ENCODE measurements at regions not wholly inside any gene's neighbourhood (a gene's known extent, or its start where the extent isn't known, plus 50 kb on each side); places are given as distances from the start of the nearest gene placed in this dataset.

- H3K79me2 ChIP-seq (ENCODE audit: insufficient read depth, low read length): no peaks in the 10 kb centered on the region
- H3K4me3 ChIP-seq (replicated peaks in 1 of 3; ENCODE audit: low read depth in 2 of 3, low read length in 3 of 3): no peak overlapping the region
- intact Hi-C loops (cut with micrococcal nuclease): no loop called here
- H3K27me3 Mint-ChIP-seq (ENCODE audit: low read depth in 3 of 3): peaks cover 0 to 5% (median 3%) of the 10 kb centered on the region in 3 donors
- H3K36me3 Mint-ChIP-seq: no peaks in the 10 kb centered on the region
- H2AFZ ChIP-seq (ENCODE audit: insufficient read depth, low read depth, low read length, poor library complexity, severe bottlenecking): no peak overlapping the region
- H3K27ac ChIP-seq (ENCODE audit: low read depth in 1 of 2, low read length in 2 of 2): no peak overlapping the region
- no peaks in the 10 kb centered on the region for H3K9me3 ChIP-seq (replicated peaks in 1 of 2; ENCODE audit: control insufficient read depth in 1 of 2, insufficient read depth in 1 of 2, low read length in 2 of 2)
- H3K4me1 ChIP-seq (ENCODE audit: control insufficient read depth in 1 of 2, insufficient read depth in 2 of 2, low read length in 2 of 2): peaks cover 13 to 14% of the 10 kb centered on the region in 2 donors
- peaks cover 0 to 12% (median 9%) of the 10 kb centered on the region in 7 donors for H3K9me3 Mint-ChIP-seq
- H3K27me3 ChIP-seq (ENCODE audit: control insufficient read depth in 2 of 2, insufficient read depth in 2 of 2, low read length in 2 of 2): peaks cover 0 to 2% of the 10 kb centered on the region in 2 donors
- no peaks in the 10 kb centered on the region for H3K36me3 ChIP-seq (replicated peaks in 1 of 2; ENCODE audit: control insufficient read depth in 1 of 2, insufficient read depth in 2 of 2, low read length in 2 of 2)
- TF ChIP-seq CTCF (IDR thresholded peaks at IDR 0.05): no peak
- no peak overlapping the region for H3K9ac ChIP-seq (ENCODE audit: insufficient read depth, low read length, poor library complexity, severe bottlenecking)
- H4K20me1 ChIP-seq (ENCODE audit: insufficient read depth, low read length): no peaks in the 10 kb centered on the region
- peaks cover 11% of the 10 kb centered on the region for H3K4me1 Mint-ChIP-seq
- no CpG with 5 or more reads among the region's 1 CpG for WGBS (ENCODE audit: insufficient coverage)
- no peak overlapping the region for H3K27ac Mint-ChIP-seq
- no peak overlapping the region for H3K4me2 ChIP-seq (replicated peaks; ENCODE audit: extremely low read depth, low read length, poor library complexity, severe bottlenecking)
- H3K4me3 Mint-ChIP-seq: no peak overlapping the region
- DNase-seq: no peak
These were observed 277.0 kb upstream of the NRP1 start for GRCh38 chr10:33611423-33611822.

DNA sequence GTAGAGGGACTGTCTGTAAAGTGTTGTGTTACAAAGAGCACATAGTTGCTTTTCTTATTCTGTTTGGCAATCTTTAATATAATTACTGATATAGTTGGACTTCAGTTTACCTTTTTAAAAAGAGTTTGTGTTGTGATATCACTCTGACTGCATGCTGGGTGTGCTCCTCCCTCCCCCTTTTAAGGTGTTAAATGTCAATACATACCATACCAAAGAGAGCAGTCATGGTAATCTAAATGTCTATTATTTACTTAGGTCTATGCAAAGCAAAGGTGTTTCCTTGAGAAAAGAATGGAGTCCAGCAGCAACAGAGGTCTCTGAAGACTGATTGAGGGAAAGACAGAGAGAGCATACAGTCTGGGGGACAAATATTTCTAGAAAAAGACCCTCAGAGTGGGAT, 275.1 kb upstream of the NRP1 start:
- peaks cover 0 to 2% of the 10 kb centered on the region in 2 donors for H3K27me3 ChIP-seq (ENCODE audit: control insufficient read depth in 2 of 2, insufficient read depth in 2 of 2, low read length in 2 of 2)
- no peak overlapping the region for H3K4me3 Mint-ChIP-seq
- TF ChIP-seq CTCF (IDR thresholded peaks at IDR 0.05): no peak
- peaks cover 0 to 12% (median 9%) of the 10 kb centered on the region in 7 donors for H3K9me3 Mint-ChIP-seq
- no peaks in the 10 kb centered on the region for H3K36me3 ChIP-seq (replicated peaks in 1 of 2; ENCODE audit: control insufficient read depth in 1 of 2, insufficient read depth in 2 of 2, low read length in 2 of 2)
- H3K4me1 Mint-ChIP-seq: peaks cover 11% of the 10 kb centered on the region
- H3K9ac ChIP-seq (ENCODE audit: insufficient read depth, low read length, poor library complexity, severe bottlenecking): no peak overlapping the region
- intact Hi-C loops (cut with micrococcal nuclease): no loop called here
- peaks cover 0 to 7% (median 6%) of the 10 kb centered on the region in 3 donors for H3K27me3 Mint-ChIP-seq (ENCODE audit: low read depth in 3 of 3)
- no peak for DNase-seq
- no peaks in the 10 kb centered on the region for H4K20me1 ChIP-seq (ENCODE audit: insufficient read depth, low read length)
- H3K4me3 ChIP-seq (replicated peaks in 1 of 3; ENCODE audit: low read depth in 2 of 3, low read length in 3 of 3): no peak overlapping the region
- H3K27ac Mint-ChIP-seq: no peak overlapping the region
- no peaks in the 10 kb centered on the region for H3K79me2 ChIP-seq (ENCODE audit: insufficient read depth, low read length)
- H3K9me3 ChIP-seq (replicated peaks in 1 of 2; ENCODE audit: control insufficient read depth in 1 of 2, insufficient read depth in 1 of 2, low read length in 2 of 2): no peaks in the 10 kb centered on the region
- no peak overlapping the region for H2AFZ ChIP-seq (ENCODE audit: insufficient read depth, low read depth, low read length, poor library complexity, severe bottlenecking)
- peaks cover 13 to 14% of the 10 kb centered on the region in 2 donors for H3K4me1 ChIP-seq (ENCODE audit: control insufficient read depth in 1 of 2, insufficient read depth in 2 of 2, low read length in 2 of 2)
- H3K4me2 ChIP-seq (replicated peaks; ENCODE audit: extremely low read depth, low read length, poor library complexity, severe bottlenecking): no peak overlapping the region
- H3K36me3 Mint-ChIP-seq: no peaks in the 10 kb centered on the region
- no peak overlapping the region for H3K27ac ChIP-seq (ENCODE audit: low read depth in 1 of 2, low read length in 2 of 2)

Data from CD14-positive monocyte (primary cell).